ENCODE measurements at regions not wholly inside any gene's neighbourhood (a gene's known extent, or its start where the extent isn't known, plus 50 kb on each side); places are given as distances from the start of the nearest gene placed in this dataset.
"Not testable (repeated sequence)": the region's sequence is repeated elsewhere in the genome, so short reads cannot be mapped to it uniquely, and the experiment has no call there.

- 29% methylated on average over 13 of the region's 13 CpGs for WGBS
These were observed 833.9 kb upstream of the PRKX start for GRCh38 chrX:4547213-4547836.

DNA sequence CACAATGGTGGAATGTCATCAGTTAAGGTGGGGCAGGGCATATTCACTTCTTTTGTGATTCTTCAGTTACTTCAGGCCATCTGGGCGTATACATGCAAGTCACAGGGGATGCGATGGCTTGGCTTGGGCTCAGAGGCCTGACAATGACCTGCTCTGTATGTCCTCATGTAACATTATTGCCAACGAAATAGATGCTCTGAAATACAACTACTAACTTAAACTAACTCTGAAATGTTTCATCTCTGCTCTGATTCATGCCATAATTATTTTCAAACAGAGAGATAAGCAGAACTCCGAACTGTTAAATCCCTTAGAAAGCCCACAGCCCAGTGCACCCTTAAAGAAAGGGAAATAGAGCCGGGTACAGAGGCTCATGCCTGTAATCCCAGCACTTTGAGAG lies 832.7 kb upstream of the PRKX start:
- DNase-seq (ENCODE audit: low spot score); H3K27me3 ChIP-seq (ENCODE audit: control insufficient read depth in 4 of 4, insufficient read depth in 4 of 4, low read length in 3 of 4); H3K9me3 ChIP-seq (ENCODE audit: control insufficient read depth in 4 of 4, low read length in 3 of 4); H3K4me1 ChIP-seq (ENCODE audit: control insufficient read depth in 4 of 4, insufficient read depth in 4 of 4, low read length in 3 of 4); H3K4me3 ChIP-seq (ENCODE audit: low read depth in 1 of 3, low read length in 3 of 3); H3K27ac ChIP-seq (ENCODE audit: low read depth in 1 of 2, low read length in 2 of 2); H3K36me3 ChIP-seq (ENCODE audit: control insufficient read depth in 4 of 4, insufficient read depth in 3 of 4, low read depth in 1 of 4, low read length in 3 of 4); H3K9ac ChIP-seq (ENCODE audit: low read depth in 1 of 2, low read length in 2 of 2): not testable (repeated sequence)
- 65% methylated on average over 5 of the region's 5 CpGs for WGBS

More at GRCh38 chrX:4547213-4547836, 833.9 kb upstream of the PRKX start:
- H3K36me3 ChIP-seq (ENCODE audit: control insufficient read depth in 4 of 4, insufficient read depth in 3 of 4, low read depth in 1 of 4, low read length in 3 of 4) = no peaks in the 10 kb centered on the region
- peak; percentile 34 for DNase-seq (ENCODE audit: low spot score)
- no peaks in the 10 kb centered on the region for H3K9me3 ChIP-seq (ENCODE audit: control insufficient read depth in 4 of 4, low read length in 3 of 4)
- H3K4me1 ChIP-seq (ENCODE audit: control insufficient read depth in 4 of 4, insufficient read depth in 4 of 4, low read length in 3 of 4) = no peaks in the 10 kb centered on the region
- TF ChIP-seq, protein P1, sequence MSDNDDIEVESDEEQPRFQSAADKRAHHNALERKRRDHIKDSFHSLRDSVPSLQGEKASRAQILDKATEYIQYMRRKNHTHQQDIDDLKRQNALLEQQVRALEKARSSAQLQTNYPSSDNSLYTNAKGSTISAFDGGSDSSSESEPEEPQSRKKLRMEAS (IDR thresholded peaks at IDR 0.05) = no peak
- peak; percentile 65 to 83 for TF ChIP-seq RAD21 (IDR thresholded peaks at IDR 0.05)
- TF ChIP-seq HNF4A (conservative IDR thresholded peaks at IDR 0.05) = no peak
- no peak for TF ChIP-seq ZBTB33 (IDR thresholded peaks at IDR 0.05)
- TF ChIP-seq, protein P2, sequence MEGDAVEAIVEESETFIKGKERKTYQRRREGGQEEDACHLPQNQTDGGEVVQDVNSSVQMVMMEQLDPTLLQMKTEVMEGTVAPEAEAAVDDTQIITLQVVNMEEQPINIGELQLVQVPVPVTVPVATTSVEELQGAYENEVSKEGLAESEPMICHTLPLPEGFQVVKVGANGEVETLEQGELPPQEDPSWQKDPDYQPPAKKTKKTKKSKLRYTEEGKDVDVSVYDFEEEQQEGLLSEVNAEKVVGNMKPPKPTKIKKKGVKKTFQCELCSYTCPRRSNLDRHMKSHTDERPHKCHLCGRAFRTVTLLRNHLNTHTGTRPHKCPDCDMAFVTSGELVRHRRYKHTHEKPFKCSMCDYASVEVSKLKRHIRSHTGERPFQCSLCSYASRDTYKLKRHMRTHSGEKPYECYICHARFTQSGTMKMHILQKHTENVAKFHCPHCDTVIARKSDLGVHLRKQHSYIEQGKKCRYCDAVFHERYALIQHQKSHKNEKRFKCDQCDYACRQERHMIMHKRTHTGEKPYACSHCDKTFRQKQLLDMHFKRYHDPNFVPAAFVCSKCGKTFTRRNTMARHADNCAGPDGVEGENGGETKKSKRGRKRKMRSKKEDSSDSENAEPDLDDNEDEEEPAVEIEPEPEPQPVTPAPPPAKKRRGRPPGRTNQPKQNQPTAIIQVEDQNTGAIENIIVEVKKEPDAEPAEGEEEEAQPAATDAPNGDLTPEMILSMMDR (IDR thresholded peaks at IDR 0.05; ENCODE audit: low read depth, low read length, missing input control) = peak; percentile 89
- no peak for TF ChIP-seq FOXA2 (IDR thresholded peaks at IDR 0.05)
- TF ChIP-seq FOXA1 (IDR thresholded peaks at IDR 0.05) = no peak
- no peak for TF ChIP-seq RXRA (IDR thresholded peaks at IDR 0.05)
- H3K4me3 ChIP-seq (ENCODE audit: low read depth in 1 of 3, low read length in 3 of 3) = no peak overlapping the region
- no peaks in the 10 kb centered on the region for H3K27me3 ChIP-seq (ENCODE audit: control insufficient read depth in 4 of 4, insufficient read depth in 4 of 4, low read length in 3 of 4)
- H3K9ac ChIP-seq (ENCODE audit: low read depth in 1 of 2, low read length in 2 of 2) = no peak overlapping the region
- no peak overlapping the region for H3K27ac ChIP-seq (ENCODE audit: low read depth in 1 of 2, low read length in 2 of 2)

DNA sequence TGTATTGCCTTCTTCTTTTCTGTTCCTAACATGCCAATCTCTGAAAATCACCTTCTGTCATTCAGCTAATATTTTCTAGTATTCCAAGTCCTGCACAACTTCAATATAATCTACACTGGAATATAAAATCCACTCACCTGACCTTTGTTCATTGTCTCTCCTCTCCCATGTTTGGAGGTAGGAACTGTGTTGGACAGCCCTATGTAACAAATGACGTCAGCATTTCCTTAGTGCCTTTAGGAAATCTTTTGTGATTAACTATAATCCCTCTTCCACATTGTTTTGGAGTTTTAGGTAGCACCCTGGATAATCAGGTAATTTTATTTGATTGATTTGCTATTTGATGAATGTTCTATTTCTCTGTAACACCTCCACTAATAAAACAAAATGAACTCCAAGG lies 814.8 kb upstream of the PRKX start:
- H3K4me3 ChIP-seq (ENCODE audit: low read depth in 1 of 3, low read length in 3 of 3) = no peak overlapping the region
- 64% methylated on average over 1 of the region's 1 CpG for WGBS
- TF ChIP-seq NR2F2 (IDR thresholded peaks at IDR 0.05) = no peak
- TF ChIP-seq JUND (IDR thresholded peaks at IDR 0.05) = no peak
- TF ChIP-seq, protein P2 (IDR thresholded peaks at IDR 0.05; ENCODE audit: low read depth, low read length, missing input control) = no peak
- no peak for TF ChIP-seq HNF4G (IDR thresholded peaks at IDR 0.05)
- TF ChIP-seq ZBTB33 (IDR thresholded peaks at IDR 0.05) = no peak
- no peak for TF ChIP-seq GABPA (IDR thresholded peaks at IDR 0.05 in 1 of 2, conservative IDR thresholded peaks at IDR 0.05 in 1 of 2)
- TF ChIP-seq, protein P3, sequence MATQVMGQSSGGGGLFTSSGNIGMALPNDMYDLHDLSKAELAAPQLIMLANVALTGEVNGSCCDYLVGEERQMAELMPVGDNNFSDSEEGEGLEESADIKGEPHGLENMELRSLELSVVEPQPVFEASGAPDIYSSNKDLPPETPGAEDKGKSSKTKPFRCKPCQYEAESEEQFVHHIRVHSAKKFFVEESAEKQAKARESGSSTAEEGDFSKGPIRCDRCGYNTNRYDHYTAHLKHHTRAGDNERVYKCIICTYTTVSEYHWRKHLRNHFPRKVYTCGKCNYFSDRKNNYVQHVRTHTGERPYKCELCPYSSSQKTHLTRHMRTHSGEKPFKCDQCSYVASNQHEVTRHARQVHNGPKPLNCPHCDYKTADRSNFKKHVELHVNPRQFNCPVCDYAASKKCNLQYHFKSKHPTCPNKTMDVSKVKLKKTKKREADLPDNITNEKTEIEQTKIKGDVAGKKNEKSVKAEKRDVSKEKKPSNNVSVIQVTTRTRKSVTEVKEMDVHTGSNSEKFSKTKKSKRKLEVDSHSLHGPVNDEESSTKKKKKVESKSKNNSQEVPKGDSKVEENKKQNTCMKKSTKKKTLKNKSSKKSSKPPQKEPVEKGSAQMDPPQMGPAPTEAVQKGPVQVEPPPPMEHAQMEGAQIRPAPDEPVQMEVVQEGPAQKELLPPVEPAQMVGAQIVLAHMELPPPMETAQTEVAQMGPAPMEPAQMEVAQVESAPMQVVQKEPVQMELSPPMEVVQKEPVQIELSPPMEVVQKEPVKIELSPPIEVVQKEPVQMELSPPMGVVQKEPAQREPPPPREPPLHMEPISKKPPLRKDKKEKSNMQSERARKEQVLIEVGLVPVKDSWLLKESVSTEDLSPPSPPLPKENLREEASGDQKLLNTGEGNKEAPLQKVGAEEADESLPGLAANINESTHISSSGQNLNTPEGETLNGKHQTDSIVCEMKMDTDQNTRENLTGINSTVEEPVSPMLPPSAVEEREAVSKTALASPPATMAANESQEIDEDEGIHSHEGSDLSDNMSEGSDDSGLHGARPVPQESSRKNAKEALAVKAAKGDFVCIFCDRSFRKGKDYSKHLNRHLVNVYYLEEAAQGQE (IDR thresholded peaks at IDR 0.05) = no peak
- TF ChIP-seq HNF4A (conservative IDR thresholded peaks at IDR 0.05) = no peak
- no peak for TF ChIP-seq FOXA1 (IDR thresholded peaks at IDR 0.05)
- TF ChIP-seq SP1 (IDR thresholded peaks at IDR 0.05) = no peak
- TF ChIP-seq, protein P1 (IDR thresholded peaks at IDR 0.05) = no peak

More for the DNA sequence above, 814.8 kb upstream of the PRKX start:
- no peaks in the 10 kb centered on the region for H3K9me3 ChIP-seq (ENCODE audit: control insufficient read depth in 4 of 4, low read length in 3 of 4)
- H3K4me1 ChIP-seq (ENCODE audit: control insufficient read depth in 4 of 4, insufficient read depth in 4 of 4, low read length in 3 of 4) = no peaks in the 10 kb centered on the region
- DNase-seq (ENCODE audit: low spot score) = no peak
- no peaks in the 10 kb centered on the region for H3K27me3 ChIP-seq (ENCODE audit: control insufficient read depth in 4 of 4, insufficient read depth in 4 of 4, low read length in 3 of 4)
- H3K27ac ChIP-seq (ENCODE audit: low read depth in 1 of 2, low read length in 2 of 2) = no peak overlapping the region
- H3K9ac ChIP-seq (ENCODE audit: low read depth in 1 of 2, low read length in 2 of 2) = no peak overlapping the region
- no peaks in the 10 kb centered on the region for H3K36me3 ChIP-seq (ENCODE audit: control insufficient read depth in 4 of 4, insufficient read depth in 3 of 4, low read depth in 1 of 4, low read length in 3 of 4)

All from liver (tissue), 8 donors.